HG03196 (cell line): ENCODE measurements at regions not wholly inside any gene's neighbourhood (a gene's known extent, or its start where the extent isn't known, plus 50 kb on each side); places are given as distances from the start of the nearest gene placed in this dataset.
"Not testable (repeated sequence)": the region's sequence is repeated elsewhere in the genome, so short reads cannot be mapped to it uniquely, and the experiment has no call there.

Experiments used
- ATAC-seq: cut with Tn5 transposase; IDR thresholded peaks from one replicate; pipeline ENCODE4 v1.9.1; 2021; ENCODE audit not compliant: unreplicated experiment

DNA sequence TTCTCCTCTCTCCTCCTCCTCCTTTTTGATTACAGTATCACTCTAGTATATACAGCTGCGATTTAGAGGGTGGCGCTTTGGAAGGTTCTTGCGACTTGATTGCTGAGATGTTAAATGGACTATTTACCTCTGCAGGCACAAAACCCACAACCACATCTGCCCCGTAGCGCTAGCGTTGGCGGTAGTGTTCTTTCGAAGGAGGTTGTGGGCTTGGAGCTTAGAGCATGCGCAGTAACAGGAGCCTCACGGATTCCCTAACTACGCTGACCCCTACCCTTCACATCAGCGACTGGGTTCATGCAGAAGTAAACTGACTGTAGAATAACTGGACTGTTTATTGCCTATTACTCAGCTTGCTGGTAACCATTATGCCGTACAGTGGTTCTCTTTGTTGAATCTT, 58.0 kb downstream of the CGGBP1 start:
- ATAC-seq, result no peak

DNA sequence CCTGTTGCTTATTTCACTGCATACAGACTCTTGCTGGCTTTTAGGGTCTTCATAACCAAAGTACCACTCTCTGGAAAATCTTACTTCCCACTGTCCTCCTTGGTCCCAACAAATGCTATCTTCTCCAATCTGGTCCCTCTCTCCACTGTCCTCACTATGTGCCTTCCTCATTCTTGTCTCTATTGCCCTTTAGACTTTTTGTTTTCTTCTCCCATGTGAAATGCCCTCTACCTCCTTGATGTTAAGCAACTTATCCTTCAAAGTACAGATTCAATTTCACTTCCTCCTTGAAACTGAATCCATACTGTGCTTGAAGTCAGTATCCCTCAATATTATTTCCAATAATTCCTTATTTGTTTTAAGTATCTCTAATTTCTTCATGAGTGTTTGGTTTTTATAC, 60.8 kb downstream of the CGGBP1 start:
- peak; percentile 7 for ATAC-seq

DNA sequence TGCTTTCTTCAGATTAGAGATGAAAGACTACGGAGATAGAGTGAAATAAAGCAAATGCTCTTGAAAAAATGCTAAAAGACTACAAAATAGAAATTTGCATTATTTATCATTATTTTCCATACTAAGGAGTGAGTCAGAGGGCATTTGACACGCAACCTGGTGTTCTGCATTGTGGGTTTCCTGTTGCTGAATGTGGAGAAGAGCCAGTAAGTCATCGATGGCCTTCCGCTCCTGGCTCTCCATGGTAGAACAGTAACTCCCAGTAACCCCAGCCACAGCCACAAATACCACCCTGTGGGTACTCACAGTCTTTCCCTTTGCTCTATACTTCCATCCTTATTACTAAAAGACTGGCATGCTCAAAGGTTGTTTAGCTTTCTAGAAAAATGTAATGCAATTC, 61.5 kb downstream of the CGGBP1 start:
- ATAC-seq, result peak; percentile 99

DNA sequence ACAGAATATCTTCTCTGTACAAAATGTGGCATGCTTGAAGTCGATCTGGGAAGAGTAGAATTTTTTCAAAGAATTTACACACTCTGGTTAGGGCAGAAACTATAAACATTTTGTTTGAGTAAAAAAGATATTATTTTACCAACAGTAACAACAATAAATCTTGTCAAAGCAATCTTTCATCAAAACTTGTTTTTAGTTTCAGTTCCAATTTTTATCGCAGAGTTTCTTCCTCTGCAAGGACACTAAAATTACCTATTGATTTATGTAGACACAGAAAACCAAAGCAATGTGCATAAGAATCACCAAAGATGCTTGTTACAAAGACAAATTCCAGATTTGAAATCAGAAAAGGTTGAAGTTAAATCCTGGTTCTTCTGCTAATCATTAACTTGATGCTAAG, 61.9 kb downstream of the CGGBP1 start:
- ATAC-seq, result no peak

DNA sequence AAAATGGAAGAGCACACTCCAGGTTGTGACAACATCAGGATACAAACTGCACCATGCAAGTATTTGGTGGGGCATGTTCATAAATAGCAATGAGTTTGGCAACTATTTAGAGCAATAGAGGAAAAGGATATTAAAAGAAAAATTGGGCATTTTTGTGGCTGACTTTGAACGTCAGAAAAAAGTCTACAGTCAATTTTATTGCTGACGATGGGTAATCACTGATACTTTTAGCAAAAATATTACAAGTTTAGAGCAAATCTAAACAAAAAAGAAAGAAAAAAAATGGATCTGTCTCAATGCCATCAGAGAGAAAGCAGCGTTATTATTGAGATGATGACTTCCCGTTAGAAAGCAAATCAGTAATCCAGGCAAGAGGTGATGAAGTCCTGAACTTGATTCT, 65.2 kb downstream of the CGGBP1 start:
- no peak for ATAC-seq

DNA sequence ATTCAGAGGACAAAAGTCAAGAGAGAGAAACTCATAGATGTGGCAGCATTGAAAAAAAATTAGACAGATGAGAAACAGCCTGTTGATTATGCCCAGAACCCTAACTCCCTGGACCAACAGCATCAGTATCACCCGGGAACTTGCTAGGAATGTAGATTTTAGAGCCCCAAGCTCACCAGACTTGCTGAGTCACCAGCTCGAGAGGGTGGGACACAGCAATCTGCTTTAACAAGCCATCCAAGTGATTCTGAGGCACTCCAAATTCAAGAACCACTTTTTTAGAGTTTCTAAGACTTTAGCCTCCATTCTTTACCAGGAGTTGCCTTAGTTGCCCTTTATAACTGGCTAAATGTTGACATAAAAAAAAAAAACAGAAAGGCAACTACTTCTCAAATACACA, 70.9 kb downstream of the CGGBP1 start:
- ATAC-seq, result no peak

DNA sequence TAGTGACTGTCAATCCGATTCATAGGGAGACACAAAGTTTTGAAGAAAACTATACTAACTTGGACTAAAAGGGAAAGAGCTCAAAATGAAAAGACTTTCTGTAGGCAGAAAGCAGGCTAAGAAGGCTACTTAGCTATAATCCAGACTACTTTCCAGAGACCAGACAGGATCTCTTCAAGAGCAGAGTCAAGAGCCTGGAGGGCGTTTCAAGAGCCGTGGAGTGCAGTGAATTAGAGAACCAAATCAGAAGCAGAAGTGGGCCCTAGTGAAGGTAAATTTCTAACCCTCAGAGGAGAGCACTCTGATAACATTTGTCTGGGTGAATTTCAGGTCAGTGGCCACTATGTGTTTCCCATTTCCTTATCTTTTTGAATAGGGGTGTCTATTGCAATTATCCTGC, 76.4 kb downstream of the CGGBP1 start:
- ATAC-seq, result no peak

DNA sequence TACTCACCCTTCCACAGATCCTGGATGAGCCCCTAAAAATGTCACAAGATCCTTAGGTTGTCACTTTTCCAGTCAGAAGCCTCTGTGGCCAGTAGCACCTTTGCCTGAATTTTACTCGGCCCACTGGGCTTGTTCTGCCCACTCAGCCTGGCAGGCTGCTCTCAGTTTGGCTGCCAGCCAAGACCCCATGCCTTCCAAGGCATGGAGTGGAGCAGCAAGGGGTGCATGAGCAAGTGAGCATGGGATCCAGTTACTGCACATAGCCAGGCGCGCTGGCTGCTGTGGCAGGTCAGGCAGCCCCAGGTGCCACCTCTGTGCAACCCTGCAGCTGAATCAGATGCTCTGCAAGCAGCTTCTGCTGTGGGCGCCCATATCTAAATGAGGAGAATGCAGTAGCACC, 79.3 kb downstream of the CGGBP1 start:
- ATAC-seq, result no peak

DNA sequence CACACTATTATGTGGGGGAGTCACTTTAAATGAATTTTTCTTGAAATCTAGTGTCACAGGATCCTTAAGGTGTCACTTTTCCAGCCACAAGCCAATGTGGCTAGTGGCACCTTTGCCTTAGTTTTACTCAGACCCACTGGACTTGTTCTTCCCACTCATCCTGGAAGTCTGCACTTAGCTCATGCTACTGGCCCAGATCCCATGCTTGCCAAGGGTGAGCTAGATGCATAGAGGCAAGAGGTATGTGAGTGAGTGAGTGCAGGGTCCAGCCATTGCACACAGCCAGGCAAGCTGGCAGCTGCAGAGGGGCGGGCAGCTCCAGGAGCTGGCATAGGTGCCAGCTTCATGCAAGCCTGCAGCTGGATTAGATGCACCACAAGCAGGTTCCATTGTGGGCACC, 81.0 kb downstream of the CGGBP1 start:
- no peak for ATAC-seq

DNA sequence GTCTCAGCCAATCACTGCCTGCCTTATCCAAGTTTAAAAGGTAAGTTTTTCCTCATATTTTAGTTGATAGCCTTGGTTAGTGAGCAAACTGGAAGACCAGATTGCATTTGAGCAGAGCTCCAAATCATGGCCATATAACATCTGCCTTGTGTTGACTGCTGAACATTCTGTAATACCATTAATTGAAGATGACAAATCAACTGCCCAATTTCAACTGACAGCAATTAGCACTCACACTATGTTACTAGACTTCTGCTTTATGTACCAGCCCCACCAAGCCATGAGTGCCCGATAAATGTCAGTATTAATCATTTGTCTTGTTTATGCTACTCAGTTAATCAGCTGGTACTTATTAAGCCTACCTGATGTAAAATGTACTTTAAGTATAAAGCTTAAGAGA, 83.1 kb downstream of the CGGBP1 start:
- no peak for ATAC-seq

DNA sequence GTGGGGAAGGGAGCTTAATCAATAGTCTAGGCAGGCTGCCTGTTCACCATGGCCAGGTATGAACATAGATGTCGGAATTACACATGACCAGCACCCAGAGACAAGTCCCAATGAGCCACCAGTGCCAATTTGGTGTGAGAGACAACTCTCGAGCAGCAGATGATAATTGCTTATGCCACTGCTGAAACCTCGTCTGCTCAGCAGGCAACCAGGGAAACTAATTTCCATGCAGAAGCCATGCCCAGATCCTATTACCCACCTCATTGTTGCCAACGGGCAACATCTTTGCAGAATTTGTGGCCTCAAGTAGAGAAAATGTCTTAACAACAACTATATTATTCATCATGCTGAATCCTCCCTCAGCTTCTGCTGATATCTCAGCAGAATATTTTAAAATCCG, 84.9 kb downstream of the CGGBP1 start:
- no peak for ATAC-seq

DNA sequence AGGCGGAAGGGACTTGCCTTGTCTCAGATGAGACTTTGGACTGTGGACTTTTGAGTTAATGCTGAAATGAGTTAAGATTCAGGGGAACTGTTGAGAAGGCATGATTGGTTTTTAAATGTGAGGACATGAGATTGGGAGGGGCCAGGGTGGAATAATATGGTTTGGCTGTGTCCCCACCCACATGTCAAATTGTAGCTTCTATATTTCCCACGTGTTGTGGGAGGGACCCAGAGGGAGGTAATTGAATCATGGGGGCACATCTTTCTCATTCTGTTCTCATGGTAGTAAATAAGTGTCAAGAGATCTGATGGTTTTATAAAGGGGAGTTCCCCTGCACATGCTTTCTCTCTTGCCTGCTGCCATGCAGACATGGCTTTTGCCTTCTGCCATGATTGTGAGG, 89.2 kb downstream of the CGGBP1 start:
- ATAC-seq, result no peak

DNA sequence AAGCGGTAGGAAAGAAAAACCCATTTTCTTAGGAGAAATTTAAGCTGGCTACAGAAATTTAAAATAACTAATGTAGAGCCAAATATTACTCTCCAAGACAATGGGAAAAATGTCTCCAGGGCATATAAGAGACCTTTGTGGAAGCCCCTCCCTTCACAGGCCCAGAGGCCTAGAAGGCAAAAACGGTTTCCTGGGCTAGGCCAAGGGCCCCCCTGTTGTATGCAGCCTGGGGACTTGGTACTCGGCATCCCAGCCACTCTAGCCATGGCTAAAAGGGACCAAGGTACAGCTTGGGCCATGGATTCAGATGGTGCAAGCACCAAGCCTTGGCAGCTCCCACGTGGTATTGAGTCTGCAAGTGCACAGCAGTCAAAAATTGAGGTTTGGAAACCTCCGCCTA, 90.1 kb downstream of the CGGBP1 start:
- no peak for ATAC-seq

DNA sequence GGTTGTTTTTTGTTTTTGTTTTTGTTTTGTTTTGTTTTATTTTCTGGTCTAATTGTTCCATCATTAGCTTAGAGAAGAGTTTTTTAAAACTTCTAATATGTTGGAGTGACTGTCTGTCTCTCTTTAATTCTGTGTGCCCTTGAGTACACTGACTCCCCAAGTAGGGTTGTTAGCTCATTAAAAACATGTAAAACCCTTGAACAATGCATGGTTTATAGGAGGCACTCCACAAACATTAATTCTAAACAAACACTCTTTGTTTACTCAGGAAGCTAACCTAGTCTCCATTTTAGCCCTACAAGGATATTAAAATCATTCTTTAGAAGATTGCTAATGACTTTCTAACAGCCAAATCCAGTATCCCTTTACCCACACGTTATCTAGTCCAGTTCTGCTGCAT, 100.5 kb downstream of the CGGBP1 start:
- no peak for ATAC-seq

DNA sequence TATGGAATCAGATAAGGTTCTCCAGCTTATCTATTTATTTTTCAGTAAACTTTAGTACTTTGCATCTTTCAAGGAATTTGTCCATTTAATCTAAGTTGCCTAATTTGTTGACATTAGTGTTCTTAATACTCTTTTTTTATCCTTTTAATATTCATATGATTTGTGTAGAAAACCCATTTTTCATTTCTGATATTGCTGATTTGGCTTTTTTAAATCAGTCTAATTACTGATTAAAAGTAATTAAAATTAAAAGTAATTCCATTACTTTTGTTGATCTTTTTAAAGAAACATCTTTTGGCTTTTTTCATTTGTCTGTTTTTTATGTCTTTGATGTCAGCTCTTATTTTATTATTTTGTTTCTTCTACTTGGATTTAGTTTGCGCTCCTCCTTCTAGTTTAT, 101.2 kb downstream of the CGGBP1 start:
- no peak for ATAC-seq

DNA sequence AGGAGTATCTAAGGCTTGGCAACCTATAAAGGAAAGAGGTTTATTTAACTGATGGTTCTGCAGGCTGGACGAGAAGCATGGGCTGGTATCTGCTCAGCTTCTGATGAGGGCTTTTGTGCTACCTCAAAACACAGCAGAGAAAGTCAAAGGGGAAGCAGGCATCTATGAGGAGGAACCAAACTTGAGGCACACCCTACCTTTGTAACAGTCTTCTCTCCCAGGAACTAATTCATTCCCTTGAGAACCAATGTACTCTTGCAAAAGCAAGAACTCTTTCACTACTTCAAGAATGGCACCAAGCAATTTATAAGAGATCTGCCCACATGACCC, 109.0 kb downstream of the CGGBP1 start:
- ATAC-seq, result no peak

DNA sequence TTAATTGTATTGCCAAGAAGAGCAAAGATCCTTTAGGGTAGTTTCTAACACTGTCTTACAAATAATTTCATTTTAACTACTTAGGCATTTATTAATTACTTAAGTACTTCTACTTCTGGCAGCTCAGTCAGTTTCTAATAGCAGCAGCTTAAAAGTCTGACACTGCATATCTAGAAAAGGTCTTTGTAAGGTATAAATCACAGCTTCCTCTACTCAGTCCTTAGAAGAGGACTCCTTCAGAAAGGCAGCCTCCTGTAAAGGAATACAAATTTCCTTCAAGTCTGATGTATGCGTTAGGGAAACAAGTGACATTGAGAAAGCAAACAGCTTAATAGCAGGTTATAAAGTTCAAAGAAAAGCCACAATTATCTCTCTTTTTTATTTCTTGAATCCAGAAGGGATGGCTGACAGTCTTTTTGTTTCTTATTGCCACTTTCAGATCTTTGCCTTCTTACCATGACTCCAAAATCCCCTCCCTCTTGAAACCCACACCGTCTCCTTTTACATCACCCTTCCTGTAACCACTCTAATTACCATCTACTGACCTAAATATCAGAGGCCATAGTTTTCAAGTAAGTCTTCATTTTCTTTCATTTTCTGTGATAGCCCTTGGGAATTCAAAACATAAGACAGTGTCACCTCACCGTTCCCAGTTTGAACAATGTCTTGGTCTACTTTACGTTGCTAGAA, 109.5 kb downstream of the CGGBP1 start:
- ATAC-seq, result peak; percentile 94

DNA sequence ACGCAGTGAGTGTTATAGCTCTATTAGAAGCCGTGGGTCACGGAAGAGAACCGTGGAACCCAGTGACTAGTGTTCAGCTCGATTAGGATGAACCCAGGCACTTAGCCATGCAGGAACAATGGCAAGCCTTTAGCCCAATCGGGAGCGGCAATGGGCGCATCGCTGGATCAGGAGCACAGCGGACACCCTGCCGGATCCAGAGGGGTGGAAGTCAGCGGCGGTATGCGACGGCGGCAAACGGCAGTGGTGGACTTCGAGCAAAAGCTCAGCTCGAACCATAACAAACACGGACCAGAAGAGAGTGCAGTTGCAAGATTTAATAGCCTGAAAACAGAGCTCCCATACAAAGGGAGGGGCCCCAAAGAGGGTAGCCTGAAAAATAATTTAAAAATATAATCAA, 112.8 kb downstream of the CGGBP1 start:
- not testable (repeated sequence) for ATAC-seq

DNA sequence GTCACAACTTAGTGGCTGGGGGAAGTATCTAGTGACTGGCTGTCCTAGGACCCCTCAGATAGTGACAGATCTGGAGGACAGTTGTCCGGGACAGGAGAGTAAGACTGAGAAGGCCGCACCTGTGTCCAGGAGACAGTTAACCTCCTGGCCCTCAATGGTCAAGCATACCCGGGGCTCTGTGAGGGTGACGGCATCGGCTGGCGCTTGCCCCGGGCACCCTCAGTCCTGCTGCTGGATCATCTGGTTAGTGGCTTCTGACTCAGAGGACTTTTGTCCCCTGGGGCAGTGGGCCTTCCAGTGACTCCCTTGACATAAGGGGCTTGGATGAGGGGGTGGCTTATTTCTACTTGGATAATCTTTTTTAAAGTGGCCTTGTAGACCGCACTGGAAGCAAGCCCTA, 116.5 kb downstream of the CGGBP1 start:
- ATAC-seq, result not testable (repeated sequence)

DNA sequence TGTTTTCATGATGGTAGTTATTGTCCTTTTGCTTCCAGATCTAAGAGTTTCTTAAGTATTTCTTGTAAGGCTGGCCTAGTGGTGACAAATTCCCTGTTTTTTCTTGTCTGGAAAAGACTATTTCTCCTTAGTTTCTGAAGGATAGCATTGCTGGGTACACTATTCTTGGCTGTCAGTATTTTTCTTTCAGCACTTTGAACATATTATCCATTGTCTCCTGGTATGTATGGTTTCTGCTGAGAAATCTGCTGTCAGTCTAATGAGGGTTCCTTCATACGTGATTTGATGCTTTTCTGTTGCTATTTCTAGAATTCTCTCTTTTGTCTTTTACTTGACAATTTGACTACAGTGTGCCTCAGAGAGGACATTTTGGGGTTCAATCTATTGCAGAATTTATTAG, 134.3 kb downstream of the CGGBP1 start:
- no peak for ATAC-seq

DNA sequence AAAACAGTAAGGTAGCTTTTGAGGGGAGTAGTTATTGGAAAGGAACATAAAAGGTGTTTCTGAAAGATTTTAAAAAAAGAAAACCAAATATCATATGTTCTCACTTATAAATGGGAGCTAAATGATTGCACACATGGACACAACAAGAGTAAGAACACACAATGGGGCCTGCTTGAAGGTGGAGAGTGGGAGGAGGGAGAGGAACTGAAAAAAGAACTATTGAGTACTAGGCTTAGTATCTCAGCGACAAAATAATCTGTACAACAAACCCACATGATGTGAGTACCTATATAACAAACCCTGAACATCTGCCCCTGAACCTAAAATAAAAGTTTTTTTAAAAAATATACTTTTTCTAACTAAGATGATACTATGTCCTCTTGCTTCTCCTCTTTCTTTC, 138.3 kb downstream of the CGGBP1 start:
- ATAC-seq, result no peak

DNA sequence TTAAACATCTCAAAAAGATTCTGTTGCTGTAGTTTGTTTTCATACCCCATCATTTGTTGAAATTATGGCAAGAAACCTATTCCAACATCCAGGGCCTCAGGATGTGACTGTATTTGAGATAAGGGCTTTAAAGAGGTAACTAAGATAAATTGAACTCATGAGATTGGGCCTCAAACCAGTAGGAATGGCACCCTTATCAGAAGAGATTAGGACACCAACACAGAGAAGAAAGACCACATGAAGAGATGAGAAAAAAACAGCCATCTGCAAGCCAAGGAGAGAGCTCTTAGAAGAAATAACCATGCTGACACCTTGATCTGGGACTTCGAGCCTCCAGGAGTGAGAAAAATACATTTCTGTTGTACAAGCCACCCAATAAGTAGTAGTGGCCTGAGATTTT, 157.7 kb downstream of the CGGBP1 start:
- no peak for ATAC-seq

DNA sequence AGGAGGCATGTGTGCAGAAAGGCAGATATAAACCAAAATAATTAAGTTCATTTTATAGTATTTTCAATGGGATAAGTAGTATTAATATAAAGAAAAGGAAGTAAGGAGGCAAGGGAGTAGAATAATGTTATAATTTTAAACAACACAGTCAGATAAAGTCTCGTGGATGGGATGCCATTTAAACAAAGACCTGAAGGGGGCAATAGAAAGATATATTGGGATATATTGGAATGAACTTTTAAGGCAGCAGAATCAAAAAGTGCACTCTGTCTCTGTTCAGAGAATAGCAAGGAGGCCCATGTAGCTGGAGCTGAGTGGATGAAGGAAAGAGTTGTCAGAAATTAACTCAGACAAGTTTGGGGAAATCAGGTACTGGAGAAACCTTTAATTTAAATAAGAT, 158.7 kb downstream of the CGGBP1 start:
- ATAC-seq, result no peak

DNA sequence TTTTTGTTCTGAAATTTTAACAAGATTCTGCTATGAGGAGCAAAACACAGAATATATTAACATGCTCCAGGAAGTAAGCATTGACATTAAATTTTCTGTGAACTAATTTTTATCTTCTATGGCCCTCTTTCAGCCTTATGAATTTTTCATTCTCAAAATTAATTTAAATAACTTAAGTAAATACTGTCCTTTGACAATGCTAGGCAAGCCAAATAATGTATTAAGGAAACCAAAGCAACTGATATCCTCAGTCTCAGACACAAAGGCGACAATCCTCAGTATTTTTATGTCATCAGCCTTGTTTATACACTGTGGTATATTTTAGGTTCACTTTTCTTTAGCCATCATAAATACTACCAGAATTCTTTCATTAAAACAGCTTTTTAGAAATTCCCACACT, 159.8 kb downstream of the CGGBP1 start:
- ATAC-seq, result no peak
